NCI-H2196 (cell line): ENCODE measurements at regions not wholly inside any gene's neighbourhood (a gene's known extent, or its start where the extent isn't known, plus 50 kb on each side); places are given as distances from the start of the nearest gene placed in this dataset.

Source experiments
- DNase-seq: peaks from one replicate; lab custom pipeline; 2025; ENCODE audit not compliant: unreplicated experiment; lab: John Stamatoyannopoulos, UW

DNA sequence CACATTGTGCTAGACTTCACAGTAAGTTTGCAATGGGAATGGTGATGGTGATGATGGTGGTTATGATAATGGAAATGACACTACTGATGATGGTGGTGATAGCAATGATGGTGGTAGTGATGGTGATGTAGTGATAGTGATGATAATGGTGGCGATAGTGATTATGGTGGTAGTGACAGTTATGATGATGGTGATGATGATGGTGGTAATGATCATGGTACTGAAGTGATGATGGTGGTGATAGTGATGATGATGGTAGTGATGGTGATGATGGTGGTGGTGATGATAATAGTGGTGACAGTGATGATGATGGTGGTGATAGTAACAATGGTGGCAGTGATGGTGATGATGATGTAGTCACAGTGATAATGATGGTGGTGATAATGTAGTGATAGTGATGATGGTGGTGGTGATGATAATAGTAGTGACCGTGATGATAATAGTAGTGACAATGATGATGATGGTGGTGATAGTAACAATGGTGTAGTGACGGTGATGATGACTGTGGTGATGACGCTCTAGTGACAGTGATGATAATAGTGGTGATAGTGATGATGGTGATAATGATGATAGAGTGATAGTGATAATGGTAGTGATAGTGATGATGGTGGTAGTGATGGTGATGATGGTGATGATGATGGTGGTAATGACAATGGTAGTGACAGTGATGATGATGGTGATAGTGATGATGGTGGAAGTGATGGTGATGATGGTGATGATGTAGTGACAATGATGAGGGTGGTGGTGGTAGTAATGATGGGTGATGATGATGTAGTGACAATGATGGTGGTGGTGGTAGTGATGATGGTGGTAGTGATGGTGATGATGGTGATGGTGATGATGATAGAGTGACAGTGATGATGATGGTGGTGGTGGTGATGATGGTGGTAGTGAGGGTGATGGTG lies 222.9 kb upstream of the PWP1 start:
- DNase-seq: no peak

DNA sequence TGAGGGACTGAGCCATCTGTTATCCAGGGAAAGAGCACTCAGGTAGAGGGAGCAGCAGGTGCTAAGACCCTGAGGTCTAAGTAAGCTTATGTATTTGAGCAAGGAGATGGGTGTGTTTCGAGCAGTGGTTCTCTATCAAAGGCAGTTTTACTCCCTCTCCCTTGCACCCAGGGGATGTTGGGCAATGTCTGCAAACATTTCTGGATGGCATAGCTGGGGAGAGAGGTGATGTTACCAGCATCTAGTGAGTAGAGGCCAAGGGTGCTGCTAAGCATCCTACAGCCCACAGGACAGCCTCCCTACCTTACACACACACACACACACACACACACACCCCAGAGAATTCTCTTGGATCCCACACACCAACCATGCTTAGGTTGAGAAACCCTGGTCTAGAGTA lies 221.0 kb upstream of the PWP1 start:
- no peak for DNase-seq

DNA sequence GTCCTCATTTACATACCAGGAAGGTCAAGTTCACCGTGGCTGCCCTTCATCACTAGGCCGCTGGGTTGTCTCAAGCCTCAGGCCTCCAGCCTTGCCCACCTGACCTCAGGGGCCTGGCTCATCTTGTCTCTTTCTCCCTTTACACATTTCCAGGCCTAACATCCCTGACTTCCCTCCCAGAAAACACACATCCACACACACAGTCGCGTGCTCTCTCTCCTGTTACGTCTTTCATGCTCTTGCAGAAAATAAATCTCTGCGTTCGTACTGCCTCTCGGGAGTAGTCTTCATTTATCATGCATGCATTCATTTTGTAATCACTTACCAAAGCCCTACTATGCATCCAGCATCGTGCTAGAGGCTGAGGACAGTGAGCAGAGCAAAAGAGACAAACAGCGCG lies 220.0 kb upstream of the PWP1 start:
- no peak for DNase-seq

DNA sequence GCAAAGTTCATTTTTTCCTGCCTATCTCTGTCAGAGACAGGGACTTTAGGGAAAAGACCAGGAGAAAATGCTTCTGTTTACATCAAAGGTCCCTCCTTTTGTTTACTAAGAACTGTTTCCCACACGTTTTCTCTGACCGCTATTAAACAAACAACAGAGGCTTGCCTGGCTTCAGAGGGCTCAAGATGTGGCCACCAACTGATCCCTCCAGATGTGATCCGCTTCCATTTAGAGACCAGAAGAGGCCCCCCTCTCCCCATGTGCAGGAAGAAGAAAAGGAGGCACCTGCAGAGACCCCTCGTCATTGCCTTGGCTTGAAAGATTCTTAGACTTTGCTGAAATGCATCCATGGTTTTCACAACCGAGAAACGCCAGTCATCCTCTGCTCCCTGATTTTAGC lies 217.9 kb upstream of the PWP1 start:
- no peak for DNase-seq

DNA sequence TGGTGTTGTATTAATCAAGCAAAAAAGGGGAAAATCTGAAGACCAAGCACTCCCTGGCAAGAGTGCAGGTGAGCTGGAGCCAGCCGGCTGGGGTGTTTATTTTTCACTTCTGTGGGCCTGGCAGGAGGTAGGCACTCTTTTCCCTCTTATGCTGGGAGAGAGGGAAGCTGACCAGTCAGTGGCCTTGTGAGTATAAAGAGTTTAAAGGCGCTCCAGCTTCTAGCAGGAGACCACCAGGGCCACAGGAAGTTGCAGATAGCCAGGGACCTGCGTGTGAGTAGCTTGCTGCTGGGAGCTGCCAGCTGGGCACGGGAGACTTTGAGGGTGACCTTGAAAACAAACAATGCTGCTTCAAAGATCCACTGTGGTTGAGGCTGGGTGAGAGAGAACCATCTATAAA lies 217.4 kb upstream of the PWP1 start:
- no peak for DNase-seq

DNA sequence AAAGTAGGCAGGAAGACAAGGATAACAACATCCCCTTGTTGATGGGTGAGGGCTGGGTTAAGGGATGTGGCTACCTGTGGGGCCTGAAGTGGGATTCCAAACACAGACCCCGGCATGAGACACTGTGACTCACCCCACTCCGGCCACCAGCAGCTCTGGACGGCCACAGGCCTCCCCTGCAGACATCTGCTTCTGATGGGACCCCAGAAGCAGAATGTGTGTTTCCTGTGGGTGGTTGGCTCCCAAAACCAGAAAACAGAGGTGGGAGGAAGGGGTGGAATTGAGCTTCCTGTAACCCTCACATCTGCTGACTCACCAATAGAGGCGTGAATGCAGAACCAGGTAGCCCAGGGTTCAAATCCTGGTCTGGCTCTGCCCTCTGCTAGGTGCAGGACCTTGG lies 216.6 kb upstream of the PWP1 start:
- DNase-seq: no peak

DNA sequence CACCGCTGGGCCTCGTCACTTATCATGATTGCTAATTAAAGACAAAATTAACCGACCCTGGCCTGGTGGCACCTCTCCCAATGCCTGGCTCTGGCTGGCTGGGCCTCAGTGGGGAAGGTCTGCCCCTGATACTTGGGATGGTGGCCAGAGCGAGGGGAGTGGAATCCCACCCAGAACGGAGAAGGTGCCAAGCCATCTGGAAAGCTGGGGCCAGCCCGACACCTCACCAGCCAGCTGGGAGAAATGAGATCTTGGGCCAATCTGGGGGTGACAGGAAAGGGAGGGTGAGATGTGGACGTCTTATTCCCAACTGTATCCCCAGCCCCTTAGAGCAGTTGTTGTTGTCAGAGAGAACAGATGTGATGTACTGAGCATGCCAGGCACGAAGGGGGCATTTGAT lies 215.0 kb upstream of the PWP1 start:
- no peak for DNase-seq

DNA sequence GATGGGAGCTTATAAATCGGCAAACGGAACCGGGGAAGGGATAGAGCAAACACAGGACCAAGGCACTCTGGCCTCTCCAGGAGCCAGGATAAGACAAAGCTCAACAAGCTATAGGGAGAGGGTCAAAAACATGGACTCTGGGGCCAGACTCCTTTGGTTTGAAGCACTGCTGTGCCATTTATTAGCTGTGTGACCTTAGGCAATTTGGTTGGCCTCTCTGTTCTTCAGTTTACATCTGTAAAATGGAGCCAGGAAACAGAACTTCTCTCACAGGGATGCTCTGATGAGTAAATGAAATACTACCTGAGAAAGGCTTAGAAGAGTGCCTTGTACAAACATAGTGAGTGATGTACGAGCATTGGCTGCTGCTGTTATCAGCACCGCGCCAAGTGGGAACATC lies 213.3 kb upstream of the PWP1 start:
- DNase-seq: no peak

DNA sequence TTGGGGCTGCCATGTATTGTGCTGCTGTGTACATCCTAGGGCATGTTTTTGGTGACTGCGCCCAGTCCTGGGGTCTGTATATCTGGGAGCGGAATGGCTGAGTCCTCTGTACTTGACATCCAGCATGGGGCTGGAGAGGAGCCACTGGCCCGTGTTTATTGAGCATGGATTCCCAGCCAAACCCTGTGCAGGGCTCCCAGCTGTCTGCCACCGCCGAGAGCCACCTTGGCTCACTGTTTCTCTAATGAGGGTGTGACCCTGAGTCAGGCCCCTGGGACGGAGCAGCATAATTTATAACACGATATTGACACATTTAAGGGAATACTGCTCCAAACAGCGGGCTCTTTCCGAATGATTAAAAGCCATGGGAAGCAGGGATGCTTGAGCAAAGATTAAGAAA lies 211.5 kb upstream of the PWP1 start:
- DNase-seq: no peak

DNA sequence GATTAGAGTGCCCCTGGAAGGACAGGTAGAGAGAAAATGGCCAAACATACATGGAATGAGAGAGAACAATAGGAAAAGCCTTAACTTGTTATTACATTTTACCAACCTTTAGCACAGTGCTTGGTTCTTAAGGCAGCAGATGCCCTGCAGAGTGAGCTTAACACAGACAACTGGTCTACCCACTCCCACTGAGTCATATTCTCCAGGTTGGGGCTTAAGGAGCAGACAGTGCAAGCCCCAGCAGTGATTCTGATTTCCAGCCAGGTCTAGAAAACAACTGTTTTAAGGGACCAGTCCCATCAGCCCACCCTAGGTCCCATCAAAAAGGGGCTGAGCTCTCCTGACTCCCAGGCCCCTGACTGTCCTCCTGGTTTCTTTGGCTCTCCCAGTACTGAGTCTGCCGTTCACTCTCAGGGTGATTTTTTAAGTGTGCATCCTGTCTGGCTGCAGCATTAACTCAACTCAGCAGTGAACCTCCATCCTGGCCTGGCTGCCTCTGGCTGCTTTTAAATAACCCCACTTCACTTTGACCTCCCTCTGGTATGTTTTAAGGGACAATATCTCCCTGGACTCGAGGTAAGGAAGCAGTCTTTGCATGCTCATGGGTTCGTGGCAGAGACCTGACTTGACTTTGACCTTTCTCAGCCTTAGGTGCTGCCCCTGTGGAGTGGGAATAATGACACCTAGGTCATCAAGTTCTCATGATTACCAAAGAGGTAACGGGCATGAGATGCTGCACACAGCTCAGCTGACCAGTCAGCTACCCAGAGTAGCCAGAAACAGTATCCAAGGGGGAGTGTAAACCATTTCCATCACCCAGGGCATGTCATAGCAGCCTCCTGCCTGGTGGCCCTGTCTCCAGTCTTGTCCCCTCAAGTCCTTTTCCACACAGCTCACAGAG lies 210.7 kb upstream of the PWP1 start:
- no peak for DNase-seq

DNA sequence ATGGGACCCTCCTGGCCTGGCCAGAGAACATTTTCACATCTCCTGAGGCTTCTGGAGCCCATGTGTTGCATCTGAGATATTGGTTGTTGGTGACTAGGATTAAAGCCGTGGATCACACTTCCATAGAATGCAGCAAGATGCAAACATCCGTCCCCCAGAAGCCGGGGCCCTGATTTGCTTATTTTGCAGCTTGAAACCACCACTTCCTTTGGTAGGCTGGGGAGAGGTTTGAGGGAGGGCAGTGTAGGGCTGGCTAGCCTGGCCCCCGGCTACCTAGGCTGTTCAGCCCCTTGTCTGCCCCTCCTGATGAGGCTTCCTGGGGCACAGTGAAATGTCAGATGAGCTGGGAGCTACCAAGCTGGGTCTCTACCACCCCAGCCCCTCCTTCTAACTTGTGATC lies 209.7 kb upstream of the PWP1 start:
- DNase-seq: no peak

DNA sequence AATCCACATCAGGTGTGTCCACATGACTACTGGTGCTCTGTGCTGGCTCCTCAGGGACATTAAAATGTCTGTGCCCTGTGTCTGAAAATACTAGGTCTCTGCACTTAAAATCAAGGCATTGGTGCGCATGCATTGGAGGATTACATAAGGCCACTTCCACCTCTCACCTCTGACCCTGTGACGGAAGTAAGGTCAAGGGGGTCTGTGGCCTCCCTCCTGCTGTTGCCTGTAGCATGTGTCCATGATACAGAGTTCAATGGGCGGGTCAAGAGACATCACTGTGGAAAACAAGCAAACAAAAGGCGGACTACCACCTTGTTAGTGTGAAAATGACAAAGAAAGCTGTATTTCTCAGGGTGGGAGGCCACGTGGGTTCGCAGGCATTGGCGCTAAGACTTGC lies 208.6 kb upstream of the PWP1 start:
- DNase-seq: no peak

DNA sequence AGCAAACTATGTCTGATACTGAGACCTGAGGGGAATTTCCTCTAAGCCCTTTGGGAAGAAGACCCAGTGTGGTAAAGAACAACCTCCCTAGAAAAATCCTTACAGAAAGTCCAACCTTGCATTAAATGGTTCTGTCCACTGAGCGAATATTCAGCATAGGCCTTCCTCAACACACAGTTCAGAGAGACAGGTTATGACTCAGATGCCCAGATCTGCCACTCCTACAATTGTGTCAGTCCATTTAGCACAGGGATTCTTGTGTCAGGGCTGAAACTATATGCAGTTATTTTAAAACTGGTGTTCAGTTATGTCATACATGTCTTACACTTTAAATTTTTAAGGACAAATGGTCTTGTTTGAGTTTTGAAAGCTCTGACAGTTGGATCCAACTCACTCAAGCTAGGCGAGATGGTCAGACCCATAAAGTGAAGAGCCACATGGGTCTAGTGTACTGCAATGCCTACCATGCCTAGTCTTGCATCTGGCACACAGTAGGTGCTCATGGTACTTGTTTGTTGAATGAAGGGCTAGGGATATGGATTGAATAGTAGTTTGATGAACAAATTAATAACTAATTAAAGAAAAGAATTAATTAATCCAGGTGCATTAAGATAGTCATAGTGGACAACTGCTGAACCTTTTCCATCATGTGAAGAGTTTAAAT lies 207.5 kb upstream of the PWP1 start:
- DNase-seq: no peak

DNA sequence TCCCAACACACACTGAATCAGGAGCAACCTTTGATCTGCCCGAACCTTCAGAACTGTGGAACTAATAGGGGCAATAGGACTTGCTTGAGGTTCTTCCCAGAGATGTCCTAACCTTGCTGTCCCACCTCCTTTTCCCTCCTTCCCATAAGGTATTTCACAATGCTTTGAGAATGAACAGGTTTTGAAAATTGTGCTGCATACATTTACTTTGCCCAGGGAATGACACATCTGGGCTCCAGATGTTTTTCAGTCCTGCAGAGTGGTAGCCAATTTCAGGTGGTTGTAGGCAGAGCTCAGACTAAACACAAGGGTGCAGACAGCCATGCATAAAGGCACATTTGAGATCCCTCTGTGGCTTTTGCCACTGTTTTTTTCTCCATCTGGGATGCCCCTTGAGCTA lies 206.7 kb upstream of the PWP1 start:
- DNase-seq: no peak

DNA sequence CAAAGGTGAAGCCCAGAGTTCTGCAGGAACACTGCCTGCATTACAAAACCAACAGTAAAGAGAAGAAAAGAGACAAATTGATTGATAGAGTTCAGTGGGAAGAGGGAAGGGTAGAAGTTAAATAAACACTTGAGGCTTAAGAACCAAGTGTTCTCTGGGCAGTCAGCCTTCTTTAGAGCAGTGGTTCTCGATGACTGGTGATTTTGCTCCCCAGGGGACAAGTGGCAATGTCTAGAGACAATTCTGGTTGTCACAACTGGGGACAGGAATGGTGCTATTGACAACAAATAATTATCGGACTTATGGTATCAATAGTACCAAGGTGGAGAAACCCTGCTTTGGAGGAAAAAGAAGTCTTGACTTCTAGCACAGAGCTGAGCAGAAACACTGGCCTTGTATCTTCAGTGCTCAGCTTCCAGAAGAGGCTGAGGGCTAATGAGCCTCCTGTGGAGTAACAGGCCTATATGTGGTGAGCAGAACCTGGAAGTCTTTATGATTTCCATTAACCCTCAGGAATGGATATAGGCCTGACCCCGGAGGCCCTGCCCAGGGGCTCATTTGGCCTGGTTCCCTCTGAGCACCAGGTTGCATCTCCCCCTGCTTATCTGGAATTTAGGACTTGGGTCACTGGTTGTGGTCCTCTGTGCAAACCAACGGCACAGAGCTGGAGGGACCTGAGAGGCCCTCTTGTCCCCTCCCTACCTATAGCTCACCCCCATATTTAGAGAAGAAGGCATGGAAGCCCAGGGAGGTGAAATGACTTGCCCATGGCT lies 204.6 kb upstream of the PWP1 start:
- no peak for DNase-seq

DNA sequence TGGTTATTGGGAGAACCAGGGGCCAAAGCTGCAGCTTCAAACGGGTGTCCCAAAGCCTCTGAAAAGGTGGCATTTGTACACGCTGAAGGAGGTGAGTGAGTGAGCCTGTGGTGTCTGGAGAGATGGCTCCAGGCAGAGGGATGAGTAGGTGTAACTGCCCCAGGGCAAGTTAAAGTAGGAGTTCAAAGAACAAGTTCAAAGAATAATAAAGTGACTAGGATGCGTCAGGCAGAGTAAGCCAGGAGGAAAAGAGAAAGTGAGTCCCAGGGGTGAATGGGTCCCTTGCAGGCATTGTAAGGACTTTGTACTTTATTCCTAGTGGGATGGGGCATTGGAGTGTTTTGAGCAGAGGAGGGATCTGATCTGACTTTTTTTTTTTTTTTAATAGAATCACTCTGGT lies 201.4 kb upstream of the PWP1 start:
- no peak for DNase-seq

DNA sequence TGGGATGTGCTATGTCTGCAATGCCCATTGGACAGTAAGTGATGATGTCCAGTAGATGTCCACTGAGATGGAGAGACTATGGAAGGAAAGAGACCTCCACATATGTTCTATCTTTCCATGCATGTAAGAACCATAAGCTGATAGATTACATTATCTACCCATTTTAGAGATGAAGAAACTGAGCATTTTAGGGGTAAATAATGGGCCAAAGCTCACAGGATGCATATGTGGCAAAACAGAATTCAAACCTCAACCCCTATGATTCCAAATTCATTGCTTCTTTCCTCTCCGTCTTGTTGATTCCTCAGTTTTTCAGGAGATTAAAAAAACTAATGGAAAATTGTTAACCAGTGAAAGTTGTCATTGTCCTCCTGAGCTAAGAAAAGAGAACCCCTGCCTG lies 200.7 kb upstream of the PWP1 start:
- DNase-seq: no peak

DNA sequence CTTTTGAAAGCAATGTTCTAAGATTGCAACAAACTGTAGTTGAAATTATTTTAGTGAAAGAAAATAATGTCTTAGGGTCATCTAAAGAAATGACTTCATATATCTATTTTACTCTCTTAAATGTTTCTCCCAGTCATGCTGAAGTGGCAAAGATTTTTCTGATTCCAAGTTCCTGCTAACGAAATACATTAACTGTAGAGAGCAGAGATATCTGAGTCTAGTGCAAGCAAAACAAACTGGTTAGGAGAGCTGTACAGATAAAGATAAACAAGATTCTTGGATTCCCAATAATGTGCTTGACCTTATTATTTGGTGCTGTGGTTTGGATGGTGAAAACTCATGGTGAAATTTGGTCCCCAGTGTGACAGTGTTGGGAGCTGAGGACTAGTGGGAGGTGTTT lies 199.9 kb upstream of the PWP1 start:
- DNase-seq: no peak

DNA sequence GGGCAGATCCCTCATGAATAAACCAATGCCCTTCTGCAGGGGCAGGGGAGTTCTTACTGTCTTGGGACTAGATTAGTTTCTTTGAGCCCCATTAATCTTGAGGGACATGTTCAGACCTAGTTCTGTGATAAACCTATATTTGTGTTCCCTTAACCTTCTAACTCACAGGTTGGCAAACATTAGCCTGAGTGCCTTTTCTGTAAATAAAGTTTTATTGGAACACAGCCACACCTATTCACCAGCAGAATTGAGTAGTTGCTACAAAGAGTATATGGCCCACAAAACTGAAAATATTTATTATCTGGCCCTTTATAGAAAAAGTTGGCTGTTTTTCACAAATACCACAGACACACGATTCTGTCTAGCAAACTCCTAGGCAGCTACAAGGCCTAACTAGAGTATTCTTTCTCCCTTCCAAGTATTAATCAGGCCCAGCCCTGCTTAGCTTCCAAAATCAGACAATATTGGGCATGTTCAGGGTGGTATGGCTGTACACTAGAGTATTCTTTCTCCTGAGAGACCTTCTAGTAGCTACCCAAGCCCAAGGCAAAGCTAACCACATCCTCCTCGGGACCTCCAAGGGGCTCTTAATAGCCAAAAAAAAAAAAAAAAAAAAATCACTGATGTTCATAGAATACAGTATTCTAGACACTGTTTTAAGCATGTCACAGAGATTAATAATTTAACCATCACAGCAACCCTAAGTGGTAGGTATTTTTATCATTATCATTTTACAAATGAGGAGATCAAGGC lies 199.3 kb upstream of the PWP1 start:
- DNase-seq: no peak

DNA sequence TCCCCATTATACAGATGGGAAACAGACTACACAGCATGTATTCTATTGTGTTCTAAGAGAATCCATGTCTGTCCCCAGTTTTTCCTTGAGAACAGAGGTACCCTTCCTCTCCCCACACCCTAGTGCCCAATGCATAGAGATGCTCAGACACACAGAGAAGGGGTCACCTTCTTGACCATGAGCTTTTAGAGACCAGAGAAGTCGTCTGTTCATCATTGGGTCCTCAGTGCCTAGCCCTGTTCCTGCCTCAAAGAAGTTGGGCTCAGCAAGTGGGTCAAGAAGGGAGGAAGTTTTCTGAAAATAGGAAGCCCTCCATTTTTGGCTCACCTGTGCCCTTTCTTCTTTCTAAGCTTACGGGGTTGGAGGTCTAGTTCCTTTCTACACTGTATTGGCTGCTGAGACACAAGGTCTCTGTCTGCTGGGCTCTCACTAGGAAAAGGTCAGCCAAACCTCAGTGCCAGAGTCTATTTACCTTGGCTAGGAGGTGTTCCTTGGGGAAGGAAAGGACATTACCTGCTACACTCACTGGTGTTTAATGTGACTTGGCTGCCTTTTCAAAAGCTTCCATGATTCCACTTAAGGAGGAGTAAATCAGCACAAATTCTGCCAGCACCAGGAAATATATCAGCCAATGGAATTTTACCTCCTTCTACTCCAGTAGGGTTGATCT lies 198.5 kb upstream of the PWP1 start:
- no peak for DNase-seq
